Activated CD8-positive, alpha-beta memory T cell treated with anti-CD3 and anti-CD28 coated beads for 24 hours (primary cell): ENCODE measurements at regions not wholly inside any gene's neighbourhood (a gene's known extent, or its start where the extent isn't known, plus 50 kb on each side); places are given as distances from the start of the nearest gene placed in this dataset.
"Not testable (repeated sequence)": the region's sequence is repeated elsewhere in the genome, so short reads cannot be mapped to it uniquely, and the experiment has no call there.

Experiments used
- DNase-seq: peaks from one replicate; pipeline ENCODE4 v3.0.0-alpha.2; 2020

DNA sequence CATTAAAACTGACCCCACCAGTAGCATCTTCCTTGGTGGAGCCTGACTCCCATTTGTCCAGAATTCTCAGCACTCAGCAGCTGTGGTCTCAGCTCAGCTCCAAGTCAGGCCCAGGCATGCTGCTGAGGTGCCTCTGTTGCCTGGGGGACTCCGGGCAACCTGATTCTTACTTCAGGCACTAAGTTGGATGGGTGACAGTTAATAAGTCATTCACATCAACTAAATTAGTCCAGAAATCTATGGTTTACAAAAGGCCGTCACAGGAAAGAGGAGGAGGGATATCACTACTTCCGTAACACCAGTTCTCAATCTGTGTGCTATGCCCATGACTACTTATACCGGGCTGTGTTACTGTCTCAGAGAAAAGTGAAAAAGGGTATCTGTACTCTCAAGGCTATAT lies 310.2 kb downstream of the SATB1 start:
- DNase-seq: no peak

DNA sequence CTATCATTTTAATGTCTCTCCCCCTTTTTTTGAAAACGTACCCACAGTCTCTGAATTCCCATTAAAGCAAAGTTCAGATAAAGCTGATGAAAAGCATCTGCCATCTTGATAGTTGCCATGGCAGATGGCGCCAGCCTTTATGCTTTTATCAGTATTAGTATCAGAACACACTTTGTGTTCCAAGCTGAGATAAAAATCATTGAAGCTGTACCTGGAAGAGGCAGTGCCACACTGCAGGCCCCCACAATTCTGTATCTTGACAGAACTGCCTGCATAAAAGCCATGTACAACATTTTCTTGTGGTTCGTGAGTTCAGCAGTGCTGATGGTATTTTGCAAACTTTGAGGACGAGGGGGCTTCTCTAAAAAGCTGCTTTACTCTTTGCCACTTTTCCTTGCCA lies 311.7 kb downstream of the SATB1 start:
- no peak for DNase-seq

DNA sequence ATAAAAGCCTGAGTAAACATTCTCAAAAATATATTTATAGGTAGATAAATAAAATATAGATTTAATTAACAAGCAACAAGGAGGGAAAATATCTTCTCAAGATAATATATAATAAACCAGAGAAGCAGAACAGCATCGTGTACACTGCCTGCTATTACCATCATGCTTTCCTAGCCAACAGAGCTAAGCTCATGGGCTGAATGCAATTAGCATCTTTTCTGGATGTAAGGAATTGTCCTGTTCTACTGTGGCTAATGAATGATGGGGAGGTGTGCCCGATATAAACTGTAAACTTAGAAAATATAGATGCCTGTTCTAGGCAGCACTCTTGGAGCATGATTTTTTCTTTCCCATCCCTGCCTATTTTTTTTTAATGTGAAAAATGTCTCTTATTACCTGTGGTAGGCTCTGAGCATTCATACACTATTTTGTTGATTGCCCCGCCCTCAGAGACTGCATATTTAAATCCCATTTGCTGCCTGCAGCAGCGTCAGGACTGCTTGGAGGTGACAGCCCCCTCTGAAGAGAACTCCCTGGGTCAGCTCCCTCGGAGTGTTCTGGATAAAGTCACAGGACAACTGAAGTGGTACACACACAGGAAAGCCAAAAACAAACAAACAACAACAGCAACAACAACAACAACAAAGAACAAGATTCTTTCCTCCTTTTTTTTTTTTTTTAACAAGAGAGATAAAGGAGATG lies 312.3 kb downstream of the SATB1 start:
- DNase-seq: no peak

DNA sequence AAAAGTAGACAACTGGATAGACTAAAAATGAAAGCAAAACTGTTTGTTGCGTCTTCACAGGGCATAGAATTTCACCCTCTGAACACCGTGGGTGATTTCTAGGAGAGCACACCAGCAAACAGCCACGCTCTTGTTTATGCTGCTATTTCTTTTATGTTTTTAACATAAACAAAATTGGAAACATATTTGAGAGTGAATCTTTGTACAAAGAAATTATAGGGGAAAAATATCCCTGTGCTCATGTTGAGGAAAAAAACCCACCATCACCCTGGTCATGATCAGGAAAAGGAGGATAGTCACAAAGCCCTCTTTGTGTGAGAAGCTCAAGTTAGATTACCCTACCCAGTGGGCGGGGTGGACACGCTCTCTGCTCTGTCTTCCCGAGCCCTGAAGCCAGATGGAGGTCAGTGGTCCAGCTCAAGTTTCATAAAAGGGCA lies 313.3 kb downstream of the SATB1 start:
- DNase-seq: no peak

DNA sequence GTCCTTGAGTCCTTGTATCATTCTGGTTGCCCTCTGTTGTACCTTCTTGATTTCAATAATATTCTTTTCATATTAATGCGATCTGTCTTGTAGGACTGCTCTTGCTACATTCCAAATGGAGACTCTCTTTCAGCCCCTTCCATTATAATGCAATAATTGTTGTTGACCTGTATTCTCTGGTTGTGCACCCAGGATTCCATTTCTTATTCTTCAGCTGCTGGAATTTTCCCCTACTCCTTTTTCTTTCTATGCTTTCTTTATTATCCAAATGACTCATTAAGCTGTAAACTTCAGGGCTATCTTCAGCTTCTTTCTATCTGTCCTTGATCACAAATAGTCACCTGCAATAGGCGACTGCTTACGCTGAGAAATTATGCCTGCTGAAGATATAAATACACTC lies 321.5 kb downstream of the SATB1 start:
- DNase-seq: no peak

DNA sequence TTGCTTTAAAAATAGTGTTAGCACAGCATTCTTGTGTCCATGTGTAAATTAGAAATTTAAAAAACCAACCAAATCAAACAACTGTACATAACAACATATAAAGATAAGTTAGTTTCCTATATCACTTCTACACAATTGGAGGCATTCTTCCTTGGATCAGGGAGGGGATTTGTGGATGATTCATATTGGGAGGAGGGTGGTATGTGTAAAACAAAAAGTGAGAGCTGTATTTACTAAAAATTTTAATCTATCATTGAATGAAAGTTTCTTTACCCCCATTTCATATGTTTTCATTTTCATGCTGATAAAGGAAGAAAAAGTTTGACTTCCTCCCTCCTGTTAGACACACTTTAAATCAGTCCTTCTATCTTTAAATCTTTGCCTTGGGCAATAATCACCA lies 325.0 kb downstream of the SATB1 start:
- DNase-seq: no peak

DNA sequence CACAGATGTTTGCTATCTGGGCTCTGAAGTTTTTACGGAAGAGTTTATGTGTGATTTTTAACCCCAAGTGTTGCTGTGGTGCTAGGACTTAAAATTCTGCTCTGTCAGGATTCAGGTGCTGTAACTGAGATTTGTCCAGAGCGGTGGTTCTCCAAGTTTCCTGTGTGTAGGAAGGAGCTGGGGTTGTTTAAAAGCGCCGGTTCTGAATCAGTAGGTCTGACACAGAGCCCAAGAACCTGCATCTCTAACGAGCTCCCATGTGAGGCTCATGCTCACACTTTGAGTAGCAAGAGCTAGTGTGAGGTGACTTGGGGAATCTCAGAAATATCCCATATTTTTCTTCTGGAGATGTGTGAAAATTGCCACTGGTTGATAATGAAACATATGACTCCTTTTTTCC lies 325.5 kb downstream of the SATB1 start:
- DNase-seq: no peak

DNA sequence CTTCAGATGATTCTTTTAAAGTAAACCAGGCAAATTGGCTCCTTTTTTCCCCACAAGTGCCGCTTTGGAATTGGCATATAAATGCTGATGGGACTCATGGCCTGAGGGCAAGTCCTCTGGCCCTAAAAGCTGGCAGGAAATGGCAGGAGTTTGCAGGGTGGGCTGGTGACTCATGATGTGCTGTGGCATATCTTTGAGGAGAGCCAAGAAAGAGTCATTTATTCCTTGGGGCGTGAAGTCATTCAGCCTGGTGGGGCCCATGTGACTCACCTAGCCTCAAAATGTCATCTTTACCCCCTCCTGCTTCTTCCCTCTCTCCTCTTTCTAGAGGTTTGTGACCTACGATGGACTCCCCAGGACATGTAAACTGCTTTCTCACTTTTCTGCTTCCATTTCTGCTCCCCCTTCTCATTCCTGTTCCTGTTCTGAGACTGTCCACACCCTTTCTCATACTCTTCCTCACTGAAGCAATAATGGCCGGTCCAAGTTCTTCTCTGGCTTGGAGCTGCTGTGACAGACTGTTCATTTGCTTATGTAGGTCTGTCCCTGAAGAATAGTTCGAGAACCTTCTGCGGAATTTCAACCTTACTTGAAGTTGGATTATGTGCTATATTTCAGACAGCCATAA lies 326.1 kb downstream of the SATB1 start:
- no peak for DNase-seq

DNA sequence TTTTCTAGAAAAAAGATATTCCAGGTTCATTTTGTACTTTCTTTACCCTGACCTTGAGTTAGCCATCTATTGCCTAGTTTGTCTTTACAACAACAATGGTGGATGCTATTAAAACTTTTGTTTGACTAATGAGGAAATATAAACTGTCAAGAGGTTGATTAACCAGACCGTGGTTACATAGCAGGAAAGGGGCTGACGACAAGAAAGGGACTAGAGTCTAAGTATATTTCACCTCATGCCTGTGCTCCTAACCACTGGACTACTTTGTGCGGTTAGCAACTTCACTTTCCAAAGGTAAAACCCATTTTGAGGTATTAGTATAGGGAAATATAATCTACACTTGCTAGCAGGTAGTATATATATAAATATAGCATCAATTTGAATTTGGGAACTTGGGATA lies 327.1 kb downstream of the SATB1 start:
- DNase-seq: no peak

DNA sequence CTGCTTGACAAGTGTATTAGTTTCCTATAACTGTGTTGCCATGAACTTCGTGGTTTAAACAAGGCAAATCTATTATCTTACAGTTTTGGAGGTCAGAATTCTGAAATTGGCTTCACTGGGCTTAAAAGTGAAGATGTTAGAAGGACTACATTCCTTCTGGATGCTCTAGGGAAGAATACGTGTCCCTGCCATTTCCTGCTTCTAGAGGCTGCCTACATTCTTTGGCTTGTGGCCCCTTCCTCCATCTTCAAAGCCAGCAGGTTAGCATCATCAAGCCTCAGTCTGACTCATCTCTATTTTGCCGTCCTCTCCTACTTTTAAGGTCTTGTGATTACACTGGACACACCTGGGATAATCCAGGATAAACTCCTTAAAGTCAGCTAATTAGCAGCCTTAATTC lies 327.7 kb downstream of the SATB1 start:
- no peak for DNase-seq

DNA sequence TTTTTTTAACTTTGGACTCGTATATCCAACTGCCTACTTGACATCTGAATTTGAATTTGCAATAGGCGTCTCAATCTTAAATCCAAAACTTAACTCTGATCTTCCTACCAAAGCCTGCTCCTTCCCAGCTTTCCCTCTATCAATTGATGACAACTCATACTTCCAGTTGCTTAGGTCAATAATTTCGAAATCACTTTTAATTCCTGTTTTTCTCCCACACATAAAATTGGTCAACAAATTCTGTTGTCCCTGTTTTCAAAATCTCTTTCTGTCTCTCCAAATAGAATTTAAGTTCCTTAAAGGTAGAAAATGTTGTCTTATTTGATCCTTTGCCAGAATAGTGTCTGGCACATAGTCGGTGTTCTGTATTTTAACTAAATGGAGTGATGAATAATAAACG lies 332.4 kb downstream of the SATB1 start:
- DNase-seq: no peak

DNA sequence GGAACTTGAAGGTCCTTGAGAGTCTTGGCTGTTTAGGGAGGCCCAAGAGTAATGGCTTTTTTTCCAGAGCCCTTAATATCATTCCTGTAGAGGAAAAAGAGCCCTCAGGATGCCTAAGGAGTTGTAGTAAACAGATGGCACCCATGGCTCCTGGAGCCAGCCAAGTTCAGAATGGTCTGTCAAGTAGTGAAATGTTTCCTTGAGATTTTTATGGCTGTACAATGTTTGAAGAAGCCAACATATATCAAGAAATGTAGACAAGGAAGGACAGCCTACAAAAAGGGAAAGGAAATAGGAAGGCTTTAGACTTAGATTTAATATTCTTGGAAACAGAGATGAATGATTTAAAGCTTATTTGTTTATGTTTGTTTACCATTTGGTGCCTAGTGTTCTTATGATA lies 334.8 kb downstream of the SATB1 start:
- no peak for DNase-seq

DNA sequence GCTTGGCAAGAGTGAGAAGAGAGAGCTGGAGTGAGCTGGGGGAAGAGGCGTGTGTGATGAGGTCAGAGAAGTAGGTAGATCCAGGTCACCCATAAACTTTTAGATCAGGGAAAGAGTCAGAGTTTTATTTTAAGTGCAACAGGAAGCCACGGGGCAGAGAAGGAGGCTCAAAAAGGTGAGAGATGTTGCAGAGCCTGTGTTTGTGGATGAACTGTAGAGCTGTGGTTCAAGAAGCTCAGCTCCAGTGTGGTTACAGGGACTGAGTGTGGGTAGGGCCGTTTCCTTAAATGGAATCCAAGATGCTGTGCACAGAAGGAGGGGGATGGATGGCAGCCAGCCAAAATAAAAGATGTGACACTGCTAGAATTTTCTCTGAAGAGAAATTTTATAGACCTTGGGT lies 337.2 kb downstream of the SATB1 start:
- DNase-seq: no peak

DNA sequence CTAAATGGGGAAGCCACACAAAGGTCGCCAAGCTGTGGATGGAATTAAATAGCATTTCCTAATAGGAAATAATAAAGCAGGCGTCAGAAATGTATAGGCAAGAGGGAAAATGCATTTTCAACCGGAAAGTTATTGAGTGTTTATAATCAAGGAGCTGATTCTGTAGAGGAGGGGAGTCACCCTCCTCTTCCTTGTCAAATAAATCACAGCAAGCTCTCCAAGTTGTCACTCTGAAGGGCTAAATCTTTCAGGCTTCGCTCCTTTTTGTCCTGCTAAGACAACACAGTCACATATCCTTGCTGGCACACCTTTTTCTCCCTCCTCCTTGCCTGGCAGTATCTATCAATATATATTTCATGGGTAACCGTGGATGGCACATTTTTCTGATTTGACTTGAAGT lies 338.4 kb downstream of the SATB1 start:
- DNase-seq: no peak

DNA sequence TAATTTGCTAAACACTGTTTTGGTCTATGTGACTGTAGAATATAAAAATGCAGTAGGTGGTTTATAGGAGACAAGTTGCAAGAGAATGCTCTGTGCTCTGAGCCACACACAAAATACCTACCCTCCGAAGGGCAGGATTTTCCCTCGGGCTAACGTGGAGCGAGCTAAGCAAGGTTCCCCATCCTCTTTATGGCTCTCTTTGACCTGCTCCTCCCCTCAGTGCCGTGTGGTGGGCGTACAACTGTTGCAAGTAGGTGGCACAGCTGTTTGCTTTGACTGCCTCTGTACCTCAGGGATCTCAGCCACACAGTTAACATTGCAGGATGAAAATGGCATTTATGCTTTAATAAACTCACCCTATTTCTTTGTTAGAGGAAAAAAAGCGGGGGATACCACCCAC lies 339.1 kb downstream of the SATB1 start:
- DNase-seq: no peak

DNA sequence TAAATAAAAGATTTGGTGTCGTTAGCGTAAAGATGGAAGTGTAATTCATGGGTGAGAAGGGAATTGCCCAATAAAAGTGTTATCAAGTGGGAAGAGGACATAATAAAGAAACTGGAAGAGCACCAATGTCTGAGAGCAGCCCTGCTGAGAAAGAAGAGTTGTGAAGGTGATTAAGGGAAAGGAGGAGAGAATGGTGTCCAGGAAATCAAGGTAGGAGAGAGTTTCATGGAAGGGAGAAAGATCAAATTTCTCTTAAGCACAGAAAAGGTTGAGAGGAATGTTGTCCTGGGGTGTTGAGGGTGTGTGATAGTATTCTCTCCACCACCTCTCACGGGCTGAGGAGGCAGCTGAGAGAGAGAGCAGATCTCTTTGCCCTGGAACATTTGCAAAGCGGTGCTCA lies 339.7 kb downstream of the SATB1 start:
- DNase-seq: no peak

DNA sequence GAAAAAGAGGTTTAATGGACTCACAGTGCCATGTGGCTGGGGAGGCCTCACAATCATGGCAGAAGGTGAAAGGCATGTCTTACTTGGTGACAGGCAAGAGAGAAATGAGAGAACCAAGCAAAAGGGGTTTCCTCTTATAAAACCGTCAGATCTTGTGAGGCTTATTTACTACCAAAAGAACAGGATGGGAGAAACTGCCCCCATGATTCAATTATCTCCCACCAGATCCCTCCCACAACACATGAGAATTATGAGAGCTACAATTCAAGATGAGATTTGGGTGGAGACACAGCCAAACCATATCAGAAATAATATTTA lies 340.8 kb upstream of the TBC1D5 start:
- DNase-seq: not testable (repeated sequence)

DNA sequence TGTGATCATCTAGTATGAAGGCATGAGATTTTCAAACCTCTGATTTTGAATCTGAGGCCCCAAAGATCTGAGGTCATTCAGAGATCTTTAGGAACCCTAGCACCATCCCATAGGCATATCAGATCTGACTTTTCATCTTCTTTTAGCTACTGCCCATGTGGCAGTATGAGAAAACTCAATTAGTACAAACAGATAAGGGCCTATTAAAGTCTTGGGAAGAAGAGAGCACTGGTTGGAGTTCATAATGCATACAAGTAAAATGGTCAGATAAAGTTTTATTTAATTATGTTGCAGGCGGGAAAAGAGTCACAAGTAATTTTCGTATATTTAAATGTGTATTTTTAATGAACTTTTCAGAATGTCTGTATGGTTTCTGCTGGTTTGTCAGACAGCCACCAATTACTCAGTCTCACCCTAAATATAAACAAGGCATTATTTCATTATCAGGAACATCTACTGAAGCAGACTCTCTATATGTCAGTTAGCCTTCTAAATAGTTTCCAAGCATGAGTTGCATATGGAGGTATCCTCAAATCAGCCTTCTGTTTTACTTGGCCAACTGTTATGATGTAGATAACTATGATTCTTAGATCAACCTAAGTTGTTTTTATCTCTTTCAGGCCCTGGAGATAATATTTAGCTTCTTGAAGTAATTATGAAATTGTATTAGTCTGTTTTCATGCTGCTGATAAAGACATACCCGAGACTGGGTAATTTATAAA lies 340.3 kb upstream of the TBC1D5 start:
- no peak for DNase-seq

DNA sequence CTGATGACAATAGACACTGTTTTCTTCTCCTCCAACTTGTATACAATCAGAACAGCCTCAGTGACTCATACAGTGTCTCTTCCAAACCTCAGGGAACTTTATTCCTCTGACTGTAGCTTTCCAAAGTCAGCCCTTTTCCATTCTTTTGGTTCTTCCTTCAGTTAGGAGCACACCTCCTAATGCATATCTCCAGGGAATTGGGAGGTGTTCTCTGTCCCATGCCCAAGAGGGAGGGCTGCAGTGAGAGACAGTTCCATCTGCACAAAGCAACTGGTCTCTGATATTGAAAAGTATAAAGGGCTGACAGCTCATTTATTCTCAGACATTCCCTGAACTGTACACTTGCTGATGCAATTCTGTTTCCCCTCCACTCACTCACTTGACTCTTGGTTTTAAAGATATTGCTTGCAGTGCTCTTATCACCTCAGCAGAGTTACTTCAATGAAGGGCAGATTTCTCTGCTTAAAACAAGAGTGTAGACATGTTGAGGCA lies 337.8 kb upstream of the TBC1D5 start:
- DNase-seq: no peak

DNA sequence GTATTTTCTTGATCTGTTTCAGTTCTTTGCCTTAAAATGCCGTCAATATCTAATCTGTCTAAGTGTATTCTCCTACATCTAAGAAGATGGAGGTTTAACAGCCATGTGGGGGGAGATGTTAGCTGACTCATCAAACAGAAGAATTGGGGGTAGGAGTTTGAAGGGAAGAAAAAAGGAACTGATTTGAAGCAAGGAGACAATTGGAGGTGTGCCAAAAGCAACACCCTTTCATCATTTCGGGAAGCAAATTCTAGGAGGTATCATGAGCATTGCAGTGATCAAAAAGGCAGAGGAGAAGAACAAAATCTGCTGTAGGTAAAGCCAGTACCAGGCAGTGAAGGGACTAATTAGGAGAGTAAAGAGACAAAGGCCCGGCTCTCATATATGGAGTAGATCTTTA lies 337.3 kb upstream of the TBC1D5 start:
- no peak for DNase-seq

DNA sequence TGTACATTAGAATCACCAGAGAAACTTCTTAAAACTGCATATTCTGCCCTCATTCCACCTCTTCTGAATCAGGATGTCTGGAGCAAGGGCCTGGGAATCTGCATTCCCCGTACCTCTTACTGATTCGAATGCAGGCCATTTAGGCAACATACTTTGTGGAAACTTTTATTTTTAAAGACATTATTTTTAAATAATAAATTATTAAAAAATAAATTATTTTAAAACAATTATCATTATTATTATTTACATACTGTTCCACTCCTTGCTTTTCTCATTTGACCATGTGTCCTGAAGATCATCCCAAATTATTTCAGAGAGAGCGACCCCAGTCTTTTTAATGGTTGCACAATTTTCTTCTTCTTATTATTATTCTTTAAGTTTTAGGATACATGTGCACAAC lies 336.6 kb upstream of the TBC1D5 start:
- no peak for DNase-seq

DNA sequence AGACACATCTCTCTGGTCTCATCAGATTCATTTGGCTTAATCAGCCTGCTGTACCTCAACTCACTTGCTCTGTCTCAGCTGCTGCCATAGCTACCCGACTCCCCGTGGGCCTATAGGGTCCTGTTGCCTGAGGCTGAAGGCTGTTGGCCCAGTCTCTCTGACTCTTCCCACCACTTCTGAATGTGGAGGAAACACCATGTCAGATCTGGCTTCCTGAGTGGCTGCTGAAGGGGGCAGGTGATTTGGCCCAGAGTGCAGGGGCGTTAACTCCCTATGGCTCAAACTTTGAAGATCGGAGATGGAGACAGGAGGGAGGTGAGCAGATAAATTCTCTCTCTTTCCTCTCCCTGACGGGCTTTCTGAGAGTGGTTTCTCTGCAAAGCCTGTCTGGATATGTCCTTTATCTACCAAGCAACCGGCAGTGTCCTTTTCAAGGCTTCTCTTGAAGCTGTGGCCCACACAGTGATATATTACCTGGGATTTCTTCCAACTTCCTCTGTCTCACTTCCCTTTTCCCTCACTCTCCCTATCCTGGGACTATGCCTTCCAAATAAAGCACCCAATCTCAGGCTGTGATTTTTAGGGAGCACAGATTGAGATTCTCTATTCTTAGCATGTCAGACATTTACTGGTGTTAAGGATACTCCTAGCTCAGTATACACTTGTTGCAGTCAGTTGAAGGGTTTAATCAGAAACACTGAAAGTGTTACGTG lies 334.9 kb upstream of the TBC1D5 start:
- DNase-seq: no peak

DNA sequence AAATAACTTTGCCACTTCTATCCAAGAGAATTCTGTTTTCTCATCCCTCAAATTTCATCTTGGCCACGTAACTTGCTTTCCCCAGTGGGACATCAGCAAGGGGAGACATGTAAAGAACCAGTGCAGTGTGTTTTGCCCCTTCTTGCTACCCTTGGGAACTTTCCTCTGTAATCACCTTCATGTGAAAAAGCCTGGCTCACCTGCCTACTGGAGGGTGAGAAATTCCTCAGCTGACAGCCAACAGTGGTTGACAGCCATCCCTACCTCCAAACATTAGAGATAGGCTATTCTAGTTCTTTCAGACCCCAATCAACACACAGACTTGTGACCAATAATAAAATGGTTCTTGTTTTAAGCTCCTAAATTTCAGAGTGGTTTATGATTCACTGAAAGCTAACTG lies 333.9 kb upstream of the TBC1D5 start:
- DNase-seq: no peak

DNA sequence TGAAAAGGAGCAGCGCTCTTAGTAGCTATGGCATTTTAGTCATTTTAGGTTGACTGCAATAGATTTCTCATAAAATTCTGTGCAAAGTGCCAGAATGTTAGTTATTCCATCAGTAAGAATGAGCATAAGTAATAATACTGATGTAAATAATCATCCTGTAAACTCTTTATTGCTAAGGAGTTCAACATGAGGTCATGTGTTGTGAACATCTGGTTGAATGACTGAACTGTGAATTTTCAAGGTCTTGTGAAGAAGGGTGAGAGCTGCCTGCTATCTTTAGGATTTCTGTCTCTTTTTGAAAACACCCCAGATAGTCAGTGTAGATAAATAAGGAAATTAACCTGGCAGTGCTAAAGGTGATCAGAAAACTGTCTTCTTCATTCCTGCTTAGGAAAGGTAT lies 333.4 kb upstream of the TBC1D5 start:
- DNase-seq: no peak
